Lower lobe of right lung (tissue), 2 donors: ENCODE measurements at regions not wholly inside any gene's neighbourhood (a gene's known extent, or its start where the extent isn't known, plus 50 kb on each side); places are given as distances from the start of the nearest gene placed in this dataset.

Experiments used
- ATAC-seq, 2 donors: fragments of 200-7000 bp; cut with Tn5 transposase; one replicate each; pipeline ENCODE4 v1.9.1; 2020 to 2022; ENCODE audit warnings: mild to moderate bottlenecking in 2 of 2, moderate library complexity in 2 of 2
- DNase-seq: peaks from one replicate; pipeline ENCODE4 v3.0.0-alpha.2; 2020
- H3K27ac ChIP-seq: fragments of 200-600 bp; one replicate; pipeline ENCODE4 v1.8.0; 2022
- H3K27me3 ChIP-seq: fragments of 200-600 bp; one replicate; pipeline ENCODE4 v1.8.0; 2022; ENCODE audit warnings: low read depth
- H3K36me3 ChIP-seq: fragments of 200-600 bp; one replicate; pipeline ENCODE4 v1.8.0; 2022; ENCODE audit warnings: mild to moderate bottlenecking
- H3K4me1 ChIP-seq: fragments of 200-600 bp; one replicate; pipeline ENCODE4 v1.8.0; 2022
- H3K4me3 ChIP-seq: fragments of 200-600 bp; one replicate; pipeline ENCODE4 v1.8.0; 2022; ENCODE audit warnings: mild to moderate bottlenecking
- H3K9me3 ChIP-seq: fragments of 200-600 bp; one replicate; pipeline ENCODE4 v1.8.0; 2022
- CTCF ChIP-seq: fragments of 200-600 bp; IDR thresholded peaks from one replicate; pipeline ENCODE4 v1.8.0; 2022; ENCODE audit warnings: antibody characterized with exemption, mild to moderate bottlenecking
- intact Hi-C: fragments of 100-400 bp; cut with DNase I; formaldehyde crosslinking; loops from one replicate; pipeline ENCODE4 v1.11.0; 2022
- donor health status: DM: no; HTN: yes; CAD: no; lungs with severe emphysema.

GRCh38 chr1:114333690-114334089 is 177.3 kb downstream of the TRIM33 start:
- Histone ChIP-seq H3K4me3 (no peak overlapping the region), H3K9me3 (no peaks in the 10 kb centered on the region), H3K36me3 (no peaks in the 10 kb centered on the region), H3K27me3 (no peaks in the 10 kb centered on the region), H3K4me1 (no peaks in the 10 kb centered on the region), H3K27ac (no peak overlapping the region)
- intact Hi-C loops: no loop called here
- no peak for TF ChIP-seq CTCF
- DNase-seq (no peak), ATAC-seq (no peak)

GRCh38 chr1:114331936-114332335 is 178.3 kb upstream of the SYT6 start:
- H3K4me1 ChIP-seq: no peaks in the 10 kb centered on the region
- no peak for DNase-seq
- no peaks in the 10 kb centered on the region for H3K9me3 ChIP-seq
- H3K4me3 ChIP-seq: no peak overlapping the region
- H3K36me3 ChIP-seq: no peaks in the 10 kb centered on the region
- H3K27ac ChIP-seq: no peak overlapping the region
- intact Hi-C loops: no loop called here
- no peak for ATAC-seq
- no peaks in the 10 kb centered on the region for H3K27me3 ChIP-seq
- TF ChIP-seq CTCF: no peak

GRCh38 chr1:114330451-114330983 is 176.8 kb upstream of the SYT6 start:
- no peaks in the 10 kb centered on the region for H3K9me3 ChIP-seq
- no peaks in the 10 kb centered on the region for H3K27me3 ChIP-seq
- intact Hi-C loops: no loop called here
- TF ChIP-seq CTCF: no peak
- DNase-seq: no peak
- no peak overlapping the region for H3K4me3 ChIP-seq
- no peak overlapping the region for H3K27ac ChIP-seq
- ATAC-seq: peak in 1 of 2 donors; percentile 46
- H3K36me3 ChIP-seq: no peaks in the 10 kb centered on the region
- H3K4me1 ChIP-seq: no peaks in the 10 kb centered on the region

GRCh38 chr1:114328361-114328904 is 174.8 kb upstream of the SYT6 start:
- DNase-seq: no peak
- H3K27me3 ChIP-seq: no peaks in the 10 kb centered on the region
- no peak for ATAC-seq
- no peak overlapping the region for H3K4me3 ChIP-seq
- TF ChIP-seq CTCF: no peak
- H3K4me1 ChIP-seq: no peaks in the 10 kb centered on the region
- intact Hi-C loops: no loop called here
- no peaks in the 10 kb centered on the region for H3K36me3 ChIP-seq
- H3K9me3 ChIP-seq: no peaks in the 10 kb centered on the region
- no peak overlapping the region for H3K27ac ChIP-seq

GRCh38 chr1:114324662-114324965 is 170.9 kb upstream of the SYT6 start:
- no peaks in the 10 kb centered on the region for H3K27me3 ChIP-seq
- no peaks in the 10 kb centered on the region for H3K9me3 ChIP-seq
- no peaks in the 10 kb centered on the region for H3K36me3 ChIP-seq
- intact Hi-C loops: no loop called here
- no peaks in the 10 kb centered on the region for H3K4me1 ChIP-seq
- no peak for ATAC-seq
- no peak overlapping the region for H3K27ac ChIP-seq
- H3K4me3 ChIP-seq: no peak overlapping the region
- no peak for DNase-seq
- TF ChIP-seq CTCF: no peak
